Coronary artery (tissue), 2 donors: ENCODE measurements at regions not wholly inside any gene's neighbourhood (a gene's known extent, or its start where the extent isn't known, plus 50 kb on each side); places are given as distances from the start of the nearest gene placed in this dataset.
"Not testable (repeated sequence)": the region's sequence is repeated elsewhere in the genome, so short reads cannot be mapped to it uniquely, and the experiment has no call there.

Source experiments
- DNase-seq: peaks from one replicate; pipeline ENCODE4 v3.0.0-alpha.2; 2017; ENCODE audit warnings: low spot score
- H3K27ac ChIP-seq, 2 donors: fragments of 200-600 bp; sonication (generic); one replicate each; pipeline ENCODE4 v1.5.1; 2016 to 2019
- H3K4me3 ChIP-seq: fragments of 200-600 bp; sonication (generic); 2 replicates; pipeline ENCODE4 v1.5.1; 2016; ENCODE audit warnings: mild to moderate bottlenecking, moderate library complexity
- TF ChIP-seq, protein P1 (sequence below): fragments of 200-600 bp; sonication (generic); IDR thresholded peaks from one replicate; pipeline ENCODE4 v1.5.1; 2019; ENCODE audit warnings: antibody characterized with exemption

DNA sequence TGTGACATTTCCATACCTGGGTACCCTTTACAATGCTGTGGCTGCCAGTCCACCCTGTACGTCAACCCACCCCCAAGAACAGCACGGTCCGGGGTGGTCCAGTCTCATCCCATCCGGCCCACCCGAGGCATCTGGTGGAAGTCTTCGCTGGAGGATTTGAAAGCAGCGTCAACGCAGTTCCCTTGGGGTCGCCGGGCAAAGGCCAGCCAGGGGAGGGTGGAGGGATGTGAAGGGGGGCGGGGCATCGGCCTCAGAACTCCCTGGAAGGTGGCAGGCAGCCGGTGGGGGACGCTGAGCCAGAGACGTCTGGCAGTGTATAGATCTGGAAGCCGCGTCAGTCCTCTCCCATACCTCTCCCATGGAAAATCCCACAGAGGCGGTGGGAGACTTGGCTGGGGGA lies 1944.0 kb upstream of the DEFB115 start:
- DNase-seq = no peak
- TF ChIP-seq, protein P1, sequence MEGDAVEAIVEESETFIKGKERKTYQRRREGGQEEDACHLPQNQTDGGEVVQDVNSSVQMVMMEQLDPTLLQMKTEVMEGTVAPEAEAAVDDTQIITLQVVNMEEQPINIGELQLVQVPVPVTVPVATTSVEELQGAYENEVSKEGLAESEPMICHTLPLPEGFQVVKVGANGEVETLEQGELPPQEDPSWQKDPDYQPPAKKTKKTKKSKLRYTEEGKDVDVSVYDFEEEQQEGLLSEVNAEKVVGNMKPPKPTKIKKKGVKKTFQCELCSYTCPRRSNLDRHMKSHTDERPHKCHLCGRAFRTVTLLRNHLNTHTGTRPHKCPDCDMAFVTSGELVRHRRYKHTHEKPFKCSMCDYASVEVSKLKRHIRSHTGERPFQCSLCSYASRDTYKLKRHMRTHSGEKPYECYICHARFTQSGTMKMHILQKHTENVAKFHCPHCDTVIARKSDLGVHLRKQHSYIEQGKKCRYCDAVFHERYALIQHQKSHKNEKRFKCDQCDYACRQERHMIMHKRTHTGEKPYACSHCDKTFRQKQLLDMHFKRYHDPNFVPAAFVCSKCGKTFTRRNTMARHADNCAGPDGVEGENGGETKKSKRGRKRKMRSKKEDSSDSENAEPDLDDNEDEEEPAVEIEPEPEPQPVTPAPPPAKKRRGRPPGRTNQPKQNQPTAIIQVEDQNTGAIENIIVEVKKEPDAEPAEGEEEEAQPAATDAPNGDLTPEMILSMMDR = no peak
- H3K4me3 ChIP-seq = no peak overlapping the region
- no peak overlapping the region for H3K27ac ChIP-seq

DNA sequence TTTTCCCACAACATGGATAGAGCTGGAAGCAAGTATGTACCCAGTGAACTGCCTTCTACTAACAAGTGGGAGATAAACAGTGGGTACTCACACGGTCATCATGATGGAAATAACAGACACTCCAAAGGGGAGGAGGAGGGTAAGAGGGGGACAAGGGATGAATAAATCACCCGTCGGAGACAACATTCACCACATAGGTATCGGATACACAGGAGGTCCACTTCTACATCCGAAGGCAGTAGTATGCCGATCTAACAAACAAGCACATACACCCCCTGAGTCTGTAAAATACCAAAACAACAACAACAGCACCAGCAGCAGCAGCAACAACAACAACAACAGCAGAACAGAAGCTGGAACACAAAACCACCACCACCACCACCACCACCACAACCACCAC lies 1943.2 kb upstream of the DEFB115 start:
- Histone ChIP-seq H3K27ac (no peak overlapping the region), H3K4me3 (no peak overlapping the region)
- no peak for DNase-seq
- TF ChIP-seq, protein P1 = no peak

DNA sequence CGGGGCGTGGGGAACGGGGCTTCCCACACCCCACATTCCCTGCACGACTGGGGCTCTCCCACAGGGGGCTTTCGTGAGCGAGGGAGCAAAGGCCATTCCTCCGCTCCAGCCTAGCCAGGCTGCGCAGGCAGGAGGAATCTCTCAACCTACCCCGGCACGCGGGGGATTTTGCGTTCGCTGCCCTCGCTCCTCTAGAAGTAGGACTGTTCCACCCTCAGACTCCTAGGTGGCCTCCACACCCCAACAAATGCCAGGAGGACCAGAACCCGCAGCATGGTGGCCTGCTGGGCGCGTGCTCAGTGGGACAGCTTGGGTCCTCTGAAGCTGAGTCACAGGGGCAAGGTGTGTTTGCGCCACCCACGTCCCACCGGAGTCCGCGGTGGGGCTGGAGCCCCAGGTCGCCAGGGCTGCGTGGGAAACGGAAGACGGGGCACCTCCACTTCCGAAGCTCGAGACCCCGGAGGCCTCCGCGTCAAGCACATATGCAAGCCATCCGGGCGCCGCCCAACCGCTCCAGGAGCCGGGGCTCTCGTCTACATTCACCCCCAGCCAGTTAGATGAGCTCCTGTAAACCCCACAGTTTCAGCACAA lies 1938.5 kb upstream of the DEFB115 start:
- Histone ChIP-seq H3K27ac (no peak overlapping the region), H3K4me3 (no peak overlapping the region)
- TF ChIP-seq, protein P1 = no peak
- DNase-seq = no peak

DNA sequence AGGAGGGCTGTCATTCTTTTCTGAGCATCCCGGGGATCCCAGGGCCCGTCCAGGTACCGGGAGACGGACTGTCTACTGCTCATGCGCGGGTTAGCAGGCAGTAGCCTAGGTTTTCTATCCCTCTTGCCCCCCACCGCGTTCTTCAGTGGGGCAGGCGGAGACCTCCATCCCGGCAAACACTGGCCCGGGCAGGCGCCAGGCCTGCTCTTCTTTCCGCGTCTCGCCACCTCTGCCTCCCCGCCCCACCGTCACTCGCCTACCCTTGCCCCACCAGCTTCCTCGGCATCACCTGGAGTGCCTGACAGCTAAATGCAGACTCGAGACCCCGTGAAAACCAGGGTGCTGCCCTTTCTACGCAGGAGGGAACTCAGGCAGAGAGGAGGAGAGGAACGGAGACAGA lies 1937.7 kb upstream of the DEFB115 start:
- DNase-seq = no peak
- no peak overlapping the region for H3K27ac ChIP-seq
- H3K4me3 ChIP-seq = no peak overlapping the region
- TF ChIP-seq, protein P1 = no peak

DNA sequence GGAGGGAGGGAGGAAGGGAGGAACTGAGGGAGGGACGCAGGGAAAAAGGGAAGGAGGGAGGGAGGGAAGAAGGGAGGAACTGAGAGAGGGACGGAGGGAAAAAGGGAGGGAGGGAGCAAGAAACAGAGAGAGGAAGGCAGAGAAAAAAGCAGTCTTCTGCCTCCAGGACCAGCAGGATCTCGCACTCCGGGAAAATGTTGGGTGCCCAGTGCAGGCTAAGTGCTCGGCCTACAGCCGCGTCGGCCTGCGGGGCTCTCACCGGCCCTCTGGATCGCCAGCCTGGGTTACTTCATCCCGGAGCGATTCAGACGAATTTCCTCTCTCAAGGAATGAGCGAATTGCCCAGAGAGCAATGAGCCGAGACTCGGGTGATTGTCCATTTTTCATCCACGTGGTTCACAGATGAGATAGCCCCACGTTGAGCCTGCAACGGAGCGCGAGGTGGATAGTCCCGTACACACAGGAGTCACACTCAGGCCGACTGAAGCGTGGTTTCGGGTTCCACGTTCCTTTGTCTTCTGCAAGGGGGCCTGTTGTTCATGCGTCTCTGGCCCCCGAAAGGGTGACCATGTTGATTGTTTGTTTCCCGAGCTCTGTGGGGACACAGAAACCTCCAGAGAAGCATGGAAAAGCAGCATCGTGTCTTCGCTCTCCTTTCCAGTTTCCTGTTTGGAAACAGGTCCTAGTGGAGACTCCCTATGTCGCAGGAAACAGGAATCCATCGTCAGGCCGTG lies 1937.1 kb upstream of the DEFB115 start:
- not testable (repeated sequence) for H3K4me3 ChIP-seq, H3K27ac ChIP-seq, DNase-seq

DNA sequence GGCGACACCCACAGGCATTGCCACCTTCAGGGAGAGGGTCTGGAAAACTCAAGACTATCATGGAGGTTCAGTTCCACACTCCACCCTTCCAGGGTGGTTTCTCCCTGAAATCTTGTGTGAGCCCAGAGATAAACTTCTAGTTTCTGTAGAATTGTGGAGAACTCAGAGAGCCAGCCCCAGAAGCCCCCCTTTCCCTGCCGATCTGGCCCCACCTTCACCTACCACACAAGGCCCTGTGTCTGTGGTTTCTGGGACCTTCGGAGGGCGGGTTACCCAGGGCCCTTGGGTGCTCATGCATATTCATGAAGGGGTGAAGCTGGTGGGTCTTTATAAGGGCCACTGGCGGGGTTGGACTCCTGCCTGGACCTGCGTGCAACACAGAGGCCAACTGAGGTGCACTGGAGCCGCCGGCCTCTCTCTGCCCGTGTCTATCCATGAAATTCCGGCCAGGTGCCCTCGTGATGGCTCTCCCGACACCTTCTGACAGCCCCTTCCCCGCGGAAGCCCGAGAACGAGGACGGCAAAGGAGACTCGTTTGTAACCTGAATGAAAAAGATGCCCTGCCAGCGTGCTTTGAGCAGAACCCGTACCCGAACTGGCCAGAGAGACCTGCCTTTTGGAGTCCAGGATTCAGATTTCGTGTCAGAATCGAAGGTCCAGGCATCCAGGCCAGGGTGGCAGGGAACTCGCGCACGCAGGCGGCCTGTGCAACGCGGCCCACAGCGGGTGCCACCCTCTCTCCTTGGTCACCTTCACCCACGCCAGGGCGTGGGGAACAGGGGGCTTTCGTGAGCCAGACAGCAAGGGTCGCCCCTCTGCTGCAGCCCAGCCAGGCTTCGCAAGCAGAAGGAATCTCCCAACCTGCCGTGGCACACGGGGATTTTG lies 1933.6 kb upstream of the DEFB115 start:
- not testable (repeated sequence) for H3K4me3 ChIP-seq, H3K27ac ChIP-seq, DNase-seq

DNA sequence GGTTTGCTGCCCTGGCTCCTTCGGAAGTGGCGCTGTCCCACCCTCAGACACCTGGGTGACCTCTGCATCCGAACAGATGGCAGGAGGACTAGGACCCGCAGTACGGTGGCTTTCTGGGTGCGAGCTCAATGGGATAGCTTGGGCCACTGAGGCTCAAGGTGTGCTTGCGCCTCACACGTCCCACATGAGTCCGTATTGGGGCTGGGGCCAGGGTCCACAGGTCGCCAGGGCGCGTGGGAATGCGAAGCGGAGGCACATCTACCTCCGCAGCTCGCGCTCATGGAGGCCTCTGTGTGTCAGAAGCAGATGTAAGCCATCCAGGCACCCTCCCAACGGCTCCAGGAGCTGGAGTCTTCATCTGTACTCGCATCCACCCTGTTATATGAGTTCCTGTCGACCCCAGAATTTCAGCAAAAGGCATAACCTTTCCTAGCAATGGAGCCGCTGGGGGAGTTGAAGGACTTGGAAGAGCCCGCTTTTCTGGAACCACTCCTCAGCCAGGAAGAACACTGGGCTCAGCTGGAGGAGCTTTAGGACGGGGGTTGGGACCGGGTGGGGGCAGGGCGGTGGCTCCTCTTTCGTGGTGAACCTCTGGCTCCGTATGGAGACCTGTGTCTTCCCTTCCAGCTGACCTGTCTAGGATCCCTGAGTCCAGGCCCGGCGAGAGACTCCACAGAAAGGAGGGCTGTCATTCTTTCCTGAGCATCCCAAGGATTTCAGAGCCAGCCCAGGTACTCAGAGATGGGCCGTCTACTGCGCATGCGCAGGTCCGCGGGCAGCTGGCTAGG lies 1932.8 kb upstream of the DEFB115 start:
- not testable (repeated sequence) for H3K27ac ChIP-seq, H3K4me3 ChIP-seq, DNase-seq

DNA sequence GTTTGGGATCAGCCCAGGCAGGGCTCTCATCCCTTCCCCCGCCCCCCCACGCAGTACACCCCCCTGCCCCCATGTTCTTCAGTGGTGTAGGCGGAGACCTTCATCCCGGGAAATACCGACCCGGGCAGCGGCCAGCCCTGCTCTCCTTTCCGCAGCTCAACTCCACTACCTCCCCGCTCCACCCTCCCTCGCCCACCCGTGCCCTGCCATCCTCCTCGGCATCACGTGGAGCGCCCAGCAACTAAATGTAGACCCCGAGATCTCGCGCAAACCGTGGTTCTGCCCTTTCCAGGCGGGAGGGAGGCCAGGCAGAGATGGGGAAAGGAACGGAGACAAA lies 1932.2 kb upstream of the DEFB115 start:
- TF ChIP-seq, protein P1 = no peak
- no peak overlapping the region for H3K4me3 ChIP-seq
- no peak for DNase-seq
- H3K27ac ChIP-seq = no peak overlapping the region

DNA sequence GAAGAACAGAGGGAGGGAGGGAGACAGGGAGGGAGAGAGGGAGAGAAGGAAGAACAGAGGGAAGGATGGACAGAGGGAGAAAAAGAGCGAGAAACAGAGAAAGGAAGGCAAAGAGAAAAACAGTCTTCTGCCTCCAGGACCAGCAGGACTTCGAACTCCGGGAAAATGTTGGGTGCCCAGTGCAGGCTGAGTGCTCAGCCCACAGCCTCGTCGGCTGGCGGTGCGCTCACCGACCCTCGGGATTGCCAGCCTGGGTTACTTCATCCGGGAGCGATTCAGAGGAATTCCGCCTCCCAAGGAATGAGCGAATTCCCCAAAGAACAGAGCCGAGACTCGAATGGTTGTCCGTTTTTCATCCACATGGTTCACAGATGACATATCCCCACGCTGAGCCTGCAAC lies 1931.7 kb upstream of the DEFB115 start:
- H3K4me3 ChIP-seq, DNase-seq, H3K27ac ChIP-seq: not testable (repeated sequence)
